Thymus (tissue), 11 donors: ENCODE measurements at regions not wholly inside any gene's neighbourhood (a gene's known extent, or its start where the extent isn't known, plus 50 kb on each side); places are given as distances from the start of the nearest gene placed in this dataset.

ENCODE experiments used
- DNase-seq, 9 donors: peaks; one replicate each; pipeline ENCODE4 v3.0.0-alpha.2; 2013; ENCODE audit warnings: low spot score in 9 of 9, low read depth in 6 of 9, missing footprints in 1 of 9
- H3K27ac ChIP-seq, 2 donors: one replicate each; pipeline ENCODE4 v1.5.1; 2013; ENCODE audit warnings: control low read depth in 1 of 2, low read depth in 1 of 2, low read length in 1 of 2, mild to moderate bottlenecking in 1 of 2, moderate library complexity in 1 of 2
- H3K27me3 ChIP-seq, 2 donors: one replicate each; pipeline ENCODE4 v1.5.1; 2013; ENCODE audit warnings: low read length in 1 of 2; ENCODE audit not compliant: control insufficient read depth in 2 of 2, insufficient read depth in 1 of 2
- H3K36me3 ChIP-seq, 2 donors: one replicate each; pipeline ENCODE4 v1.5.1; 2013; ENCODE audit warnings: low read length in 1 of 2, mild to moderate bottlenecking in 1 of 2, moderate library complexity in 1 of 2; ENCODE audit not compliant: control insufficient read depth in 2 of 2, insufficient read depth in 2 of 2
- H3K4me1 ChIP-seq, 2 donors: one replicate each; pipeline ENCODE4 v1.5.1; 2013; ENCODE audit warnings: low read length in 2 of 2; ENCODE audit not compliant: control insufficient read depth in 2 of 2, insufficient read depth in 2 of 2
- H3K4me3 ChIP-seq, 2 donors: one replicate each; pipeline ENCODE4 v1.5.1; 2013; ENCODE audit warnings: low read length in 2 of 2, control low read depth in 1 of 2, mild to moderate bottlenecking in 1 of 2
- H3K9me3 ChIP-seq, 2 donors: one replicate each; pipeline ENCODE4 v1.5.1; 2013; ENCODE audit warnings: low read length in 1 of 2, mild to moderate bottlenecking in 1 of 2; ENCODE audit not compliant: control insufficient read depth in 2 of 2, insufficient read depth in 1 of 2
- WGBS: extraction: QIAGEN DNeasy Blood & Tissue Kit; methylation state at CpG from one replicate; pipeline ENCODE4 v1.1.7; 2013; 5-methylcytosine and 5-hydroxymethylcytosine counted together
- donor health status: healthy.

DNA sequence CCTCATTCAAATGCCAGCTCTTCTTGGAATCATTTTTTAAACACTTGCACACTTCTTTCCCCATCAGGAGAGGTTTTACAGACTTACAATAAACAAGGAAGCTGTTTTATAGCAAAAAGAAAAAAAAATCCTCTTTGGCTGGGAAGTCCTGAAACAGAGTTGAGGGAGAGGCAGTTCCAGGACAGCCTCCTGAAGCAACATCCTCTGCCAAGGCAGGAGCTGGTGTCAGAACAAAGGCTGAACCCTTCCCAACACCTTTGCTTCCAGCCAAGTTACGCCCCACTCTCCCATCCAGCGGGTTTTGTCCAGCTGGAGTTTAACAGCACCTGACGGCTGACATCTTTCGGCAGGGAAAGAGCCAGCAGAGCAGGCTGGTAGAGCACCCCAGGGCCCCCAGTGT lies 287.8 kb downstream of the RRAGC start:
- no peak overlapping the region for H3K4me3 ChIP-seq
- WGBS, result 85% methylated on average over 4 of the region's 4 CpGs
- peaks cover 0 to 4% of the 10 kb centered on the region in 2 donors for H3K4me1 ChIP-seq
- H3K27ac ChIP-seq, result no peak overlapping the region
- no peaks in the 10 kb centered on the region for H3K9me3 ChIP-seq
- DNase-seq, result no peak
- H3K27me3 ChIP-seq, result peaks cover 2 to 28% of the 10 kb centered on the region in 2 donors
- no peaks in the 10 kb centered on the region for H3K36me3 ChIP-seq

DNA sequence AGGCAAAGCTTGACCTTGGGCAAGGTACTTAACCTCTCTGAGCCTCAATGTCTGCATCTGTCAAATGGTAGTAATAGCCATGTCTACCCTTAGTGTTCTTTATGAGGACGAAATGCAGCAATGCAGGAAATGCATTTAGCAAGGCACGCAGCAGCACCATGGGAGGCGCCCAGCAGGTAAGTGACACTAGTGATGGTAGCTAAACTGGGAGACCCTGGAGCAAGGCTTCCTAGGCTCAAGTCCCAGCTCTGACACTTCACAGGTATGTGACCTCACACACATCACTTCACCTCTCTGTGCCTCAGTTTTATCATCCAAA lies 289.0 kb downstream of the RRAGC start:
- no peaks in the 10 kb centered on the region for H3K9me3 ChIP-seq
- H3K4me3 ChIP-seq, result no peak overlapping the region
- no peak overlapping the region for H3K27ac ChIP-seq
- no peak for DNase-seq
- no peaks in the 10 kb centered on the region for H3K36me3 ChIP-seq
- H3K4me1 ChIP-seq, result peaks cover 0 to 4% of the 10 kb centered on the region in 2 donors
- 91% methylated on average over 3 of the region's 3 CpGs for WGBS
- H3K27me3 ChIP-seq, result peaks cover 2 to 21% of the 10 kb centered on the region in 2 donors

DNA sequence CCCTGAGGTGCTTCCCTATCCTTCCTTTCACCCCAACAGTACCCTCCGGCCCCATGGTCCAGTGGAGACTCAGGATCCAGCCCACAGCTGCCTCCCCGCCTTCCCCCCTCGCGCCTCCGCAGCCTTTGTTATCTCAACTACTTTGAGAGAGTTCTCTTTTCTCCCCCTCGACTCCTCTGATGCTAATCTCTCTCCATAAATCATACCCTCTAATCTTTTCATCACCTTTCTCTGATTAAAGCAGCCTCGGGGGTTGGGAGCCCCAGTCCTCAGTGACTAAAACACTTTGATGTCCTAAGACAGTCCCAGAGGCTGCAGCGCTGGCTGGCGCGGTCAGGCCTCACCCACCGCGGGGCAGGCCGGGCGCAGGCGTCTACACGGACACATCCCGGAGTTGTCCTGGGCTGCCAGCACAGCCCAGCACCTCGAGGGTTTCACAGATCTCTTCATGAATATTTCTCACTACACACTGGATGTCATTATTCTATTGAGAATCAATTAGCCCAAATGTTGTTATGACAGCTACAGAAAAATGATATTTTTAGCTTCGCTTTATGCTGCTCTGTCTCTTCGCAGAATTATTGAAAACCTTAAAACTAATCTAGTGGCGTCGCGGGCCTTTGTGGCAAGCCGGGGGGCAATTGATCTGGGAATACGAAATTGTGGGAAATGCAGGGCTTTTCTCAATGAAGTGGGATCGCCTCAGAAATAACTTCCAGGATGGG lies 289.5 kb downstream of the RRAGC start:
- Histone ChIP-seq H3K27ac (no peak overlapping the region), H3K27me3 (peaks cover 2 to 23% of the 10 kb centered on the region in 2 donors), H3K9me3 (no peaks in the 10 kb centered on the region), H3K36me3 (no peaks in the 10 kb centered on the region), H3K4me1 (peaks cover 0 to 4% of the 10 kb centered on the region in 2 donors), H3K4me3 (no peak overlapping the region)
- WGBS, result 48% methylated on average over 26 of the region's 26 CpGs
- no peak for DNase-seq

DNA sequence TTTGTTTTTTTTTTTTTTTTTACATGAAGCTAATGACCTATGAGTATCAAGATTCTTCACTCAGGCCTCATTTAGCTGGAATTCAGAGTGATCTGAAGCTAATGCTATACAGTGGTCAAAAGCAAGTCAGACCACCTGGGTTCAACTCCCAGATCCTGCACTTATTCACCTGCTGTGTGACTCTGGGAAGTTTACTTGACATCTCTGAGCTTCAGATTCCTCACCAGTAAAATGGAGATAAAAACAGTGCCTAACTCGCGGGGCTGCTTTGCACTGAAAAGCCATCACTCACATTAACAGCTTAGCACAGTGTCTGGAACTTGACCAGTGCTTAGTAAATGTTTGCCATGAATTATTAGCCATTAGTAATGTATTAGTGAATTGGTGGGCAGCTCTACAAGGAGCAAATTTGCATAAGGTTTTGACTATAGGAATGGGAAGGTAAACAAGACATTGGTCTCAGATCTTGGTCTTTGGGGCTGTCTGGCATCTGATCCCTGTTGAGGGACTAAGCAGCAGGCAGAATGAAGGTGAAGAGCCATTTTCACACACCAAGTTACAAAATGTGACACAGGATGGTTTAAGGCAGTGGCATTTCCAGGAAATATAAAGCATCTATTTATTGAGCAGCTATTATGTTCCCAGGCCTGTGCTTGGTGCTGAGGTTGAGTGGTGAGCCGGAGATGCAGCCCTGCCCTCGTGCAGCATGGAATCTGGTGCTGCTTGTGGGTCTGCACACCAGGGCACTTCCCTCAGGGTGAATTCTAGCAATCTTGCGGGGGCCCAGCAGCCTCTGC lies 291.3 kb downstream of the RRAGC start:
- 88% methylated on average over 5 of the region's 5 CpGs for WGBS

DNA sequence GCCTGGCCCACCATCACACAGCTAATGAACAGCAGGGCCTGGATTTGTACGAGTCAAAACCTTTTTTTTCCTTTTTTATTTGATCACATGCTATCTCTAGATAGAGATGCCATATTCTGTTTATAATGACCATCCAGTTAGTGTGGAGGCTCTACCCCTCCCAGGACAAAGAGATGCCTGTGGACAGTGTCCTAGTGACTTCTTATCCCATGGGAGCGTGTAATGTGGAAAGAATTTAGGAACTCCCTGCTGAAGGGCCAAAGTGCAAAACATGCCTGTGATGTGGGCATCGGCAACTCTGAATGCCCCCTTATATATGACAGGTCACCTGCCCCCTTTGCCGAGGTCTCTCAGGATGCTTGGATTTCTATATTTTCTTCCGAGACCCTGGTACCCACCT lies 292.2 kb downstream of the RRAGC start:
- WGBS, result 96% methylated on average over 5 of the region's 5 CpGs
- no peaks in the 10 kb centered on the region for H3K9me3 ChIP-seq
- no peak overlapping the region for H3K4me3 ChIP-seq
- H3K27ac ChIP-seq, result no peak overlapping the region
- H3K4me1 ChIP-seq, result peaks cover 0 to 9% of the 10 kb centered on the region in 2 donors
- no peaks in the 10 kb centered on the region for H3K36me3 ChIP-seq
- H3K27me3 ChIP-seq, result peaks cover 0 to 25% of the 10 kb centered on the region in 2 donors
- DNase-seq, result no peak

More for the DNA sequence above, 291.3 kb downstream of the RRAGC start:
- no peak for DNase-seq
- Histone ChIP-seq H3K4me1 (peaks cover 0 to 9% of the 10 kb centered on the region in 2 donors), H3K27ac (no peak overlapping the region), H3K36me3 (no peaks in the 10 kb centered on the region), H3K9me3 (no peaks in the 10 kb centered on the region), H3K27me3 (peaks cover 0 to 25% of the 10 kb centered on the region in 2 donors), H3K4me3 (no peak overlapping the region)

DNA sequence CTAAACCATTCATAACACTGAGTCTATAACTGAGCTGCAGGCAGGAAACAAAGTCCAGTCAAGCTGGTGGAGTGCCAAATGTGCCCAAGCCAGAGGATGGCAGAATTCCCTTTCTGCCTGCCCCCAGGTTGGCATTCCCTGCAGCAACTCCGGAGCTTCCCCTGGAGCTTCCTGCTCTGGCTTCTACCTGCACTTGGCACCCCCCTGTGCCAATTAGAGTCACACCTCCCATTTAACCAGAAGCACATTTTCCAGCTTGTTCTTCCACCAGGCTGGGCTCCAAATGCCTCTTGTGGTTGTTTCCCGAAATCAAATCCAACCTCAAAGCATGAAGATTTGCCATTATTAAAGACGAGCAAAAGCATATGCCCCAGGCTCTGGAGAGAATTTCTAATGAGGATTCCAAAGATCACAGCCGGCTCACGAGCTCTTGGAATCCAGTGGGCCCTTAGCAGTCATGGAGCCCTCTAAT lies 294.5 kb downstream of the RRAGC start:
- Histone ChIP-seq H3K4me3 (no peak overlapping the region), H3K4me1 (peaks cover 6 to 26% of the 10 kb centered on the region in 2 donors), H3K27me3 (peaks cover 3 to 32% of the 10 kb centered on the region in 2 donors), H3K36me3 (no peaks in the 10 kb centered on the region), H3K9me3 (no peaks in the 10 kb centered on the region), H3K27ac (no peak overlapping the region)
- no peak for DNase-seq
- 77% methylated on average over 5 of the region's 5 CpGs for WGBS

DNA sequence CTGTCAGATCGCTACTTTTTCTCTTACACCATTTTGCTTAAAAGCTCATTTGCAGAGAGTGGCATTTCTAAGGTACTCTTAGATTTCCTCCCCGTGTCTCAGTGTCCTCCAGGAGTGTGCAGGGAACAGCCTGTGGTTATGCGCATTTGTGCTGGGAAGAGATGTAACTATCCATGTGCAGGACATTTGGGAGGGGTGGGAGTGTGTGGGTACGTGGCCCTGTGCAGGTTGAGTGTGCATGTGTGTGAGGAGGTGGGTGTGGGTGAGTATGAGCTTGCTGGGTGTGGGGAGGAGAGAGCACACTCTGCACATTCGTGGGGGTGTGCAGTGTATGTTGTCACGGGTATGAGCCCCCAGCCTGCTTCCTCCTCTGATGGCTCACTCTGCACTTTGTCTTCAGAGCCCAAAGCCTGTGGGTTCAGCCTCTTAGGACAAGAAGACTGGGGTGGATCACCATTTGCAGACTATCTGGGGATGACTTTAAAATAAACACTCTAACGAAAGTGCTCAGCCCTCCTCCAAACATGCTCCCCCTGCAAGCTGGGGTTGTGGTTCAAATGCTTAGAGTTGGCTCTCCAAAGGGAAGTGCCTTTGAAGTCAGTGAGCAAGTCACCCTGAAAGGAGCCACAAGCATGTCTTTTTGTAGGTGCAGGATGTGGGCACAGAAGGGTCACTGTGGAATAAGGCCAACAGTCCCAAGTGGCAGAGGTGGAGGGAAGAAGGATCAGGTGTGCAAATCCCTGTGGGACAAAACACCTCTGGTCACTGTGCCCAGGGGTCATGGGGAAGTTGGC lies 295.4 kb downstream of the RRAGC start:
- H3K36me3 ChIP-seq, result no peaks in the 10 kb centered on the region
- 61% methylated on average over 7 of the region's 7 CpGs for WGBS
- peaks cover 8 to 31% of the 10 kb centered on the region in 2 donors for H3K4me1 ChIP-seq
- no peak for DNase-seq
- no peaks in the 10 kb centered on the region for H3K9me3 ChIP-seq
- H3K27ac ChIP-seq, result no peak overlapping the region
- no peak overlapping the region for H3K4me3 ChIP-seq
- peaks cover 3 to 30% of the 10 kb centered on the region in 2 donors for H3K27me3 ChIP-seq

DNA sequence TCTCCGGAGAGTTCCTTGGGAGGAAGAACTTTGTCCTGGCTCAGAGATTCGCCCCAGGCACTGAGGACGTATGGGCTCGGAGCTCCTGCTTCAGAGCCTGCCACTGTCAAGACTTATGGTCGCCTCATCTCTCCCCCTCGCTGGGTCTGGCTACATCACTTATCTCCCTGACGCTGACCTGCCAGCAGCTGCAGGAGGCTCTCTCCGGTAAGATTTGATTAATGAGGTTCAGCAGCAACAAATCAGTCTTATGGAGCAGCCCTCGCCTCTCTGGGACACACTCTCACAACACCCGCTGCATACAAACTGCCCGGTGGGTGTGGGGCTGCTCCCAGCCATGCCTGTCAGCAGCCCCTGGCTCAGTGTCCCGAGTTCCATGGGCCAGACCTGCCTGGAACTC lies 297.8 kb downstream of the RRAGC start:
- H3K27ac ChIP-seq, result no peak overlapping the region
- peaks cover 5 to 46% of the 10 kb centered on the region in 2 donors for H3K27me3 ChIP-seq
- no peaks in the 10 kb centered on the region for H3K9me3 ChIP-seq
- no peak for DNase-seq
- H3K36me3 ChIP-seq, result no peaks in the 10 kb centered on the region
- peaks cover 8 to 42% of the 10 kb centered on the region in 2 donors for H3K4me1 ChIP-seq
- H3K4me3 ChIP-seq, result no peak overlapping the region
- WGBS, result 59% methylated on average over 12 of the region's 12 CpGs

DNA sequence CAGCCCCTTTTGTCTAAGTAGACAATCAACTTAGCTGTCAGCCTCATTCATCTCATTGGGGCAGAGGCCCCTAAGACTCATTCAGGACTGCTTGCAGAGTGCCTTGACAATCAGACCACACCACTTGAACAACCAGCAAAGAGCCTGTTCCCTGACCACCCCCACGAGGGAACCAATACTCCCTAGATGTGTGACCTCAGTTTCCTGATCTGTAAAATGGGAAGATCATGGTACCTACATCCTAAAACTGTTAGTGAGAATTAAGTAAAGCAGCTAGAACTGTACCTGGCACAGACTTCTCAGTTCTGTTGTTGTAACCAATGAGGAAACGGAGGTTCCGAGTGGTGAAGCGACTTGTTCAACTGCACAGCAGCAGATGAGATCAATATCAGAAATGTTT lies 298.5 kb downstream of the RRAGC start:
- no peak overlapping the region for H3K4me3 ChIP-seq
- no peaks in the 10 kb centered on the region for H3K36me3 ChIP-seq
- no peak for DNase-seq
- H3K27me3 ChIP-seq, result peaks cover 5 to 49% of the 10 kb centered on the region in 2 donors
- H3K9me3 ChIP-seq, result no peaks in the 10 kb centered on the region
- 77% methylated on average over 4 of the region's 4 CpGs for WGBS
- peaks cover 8 to 42% of the 10 kb centered on the region in 2 donors for H3K4me1 ChIP-seq
- H3K27ac ChIP-seq, result no peak overlapping the region
